Hepatocyte (in vitro differentiated cells): ENCODE measurements at regions not wholly inside any gene's neighbourhood (a gene's known extent, or its start where the extent isn't known, plus 50 kb on each side); places are given as distances from the start of the nearest gene placed in this dataset.
"Not testable (repeated sequence)": the region's sequence is repeated elsewhere in the genome, so short reads cannot be mapped to it uniquely, and the experiment has no call there.

ENCODE experiments used
- DNase-seq: peaks from one replicate; pipeline ENCODE4 v3.0.0-alpha.2; 2016; ENCODE audit warnings: low spot score
- H2AFZ ChIP-seq: fragments of 200-600 bp; sonication (generic); 2 replicates; pipeline ENCODE4 v1.6.0; 2016; ENCODE audit warnings: antibody characterized with exemption, mild to moderate bottlenecking
- H3K27ac ChIP-seq: fragments of 200-600 bp; sonication (generic); 2 replicates; pipeline ENCODE4 v1.5.1; 2016; ENCODE audit warnings: mild to moderate bottlenecking
- H3K27me3 ChIP-seq: fragments of 200-600 bp; sonication (generic); 2 replicates; pipeline ENCODE4 v1.6.1; 2016
- H3K36me3 ChIP-seq: fragments of 200-600 bp; sonication (generic); replicated peaks from 2 replicates; pipeline ENCODE4 v1.5.1; 2016; ENCODE audit warnings: low read depth; ENCODE audit not compliant: insufficient read depth
- H3K4me1 ChIP-seq: fragments of 200-600 bp; sonication (generic); 2 replicates; pipeline ENCODE4 v1.5.1; 2016; ENCODE audit warnings: mild to moderate bottlenecking, moderate library complexity; ENCODE audit not compliant: insufficient read depth
- H3K4me2 ChIP-seq: fragments of 200-600 bp; sonication (generic); 2 replicates; pipeline ENCODE4 v1.6.0; 2016
- H3K4me3 ChIP-seq: fragments of 200-600 bp; sonication (generic); 2 replicates; pipeline ENCODE4 v1.5.1; 2016; ENCODE audit warnings: mild to moderate bottlenecking
- H3K79me2 ChIP-seq: fragments of 200-600 bp; sonication (generic); 2 replicates; pipeline ENCODE4 v1.6.0; 2017; ENCODE audit warnings: mild to moderate bottlenecking
- H3K9me2 ChIP-seq: fragments of 200-600 bp; sonication (generic); replicated peaks from 2 replicates; pipeline ENCODE4 v1.6.0; 2017; ENCODE audit warnings: mild to moderate bottlenecking; ENCODE audit not compliant: insufficient read depth
- H3K9me3 ChIP-seq: fragments of 200-600 bp; sonication (generic); 2 replicates; pipeline ENCODE4 v1.5.1; 2016; ENCODE audit warnings: low read depth, mild to moderate bottlenecking
- H4K20me1 ChIP-seq: fragments of 200-600 bp; sonication (generic); 2 replicates; pipeline ENCODE4 v1.6.0; 2016; ENCODE audit warnings: mild to moderate bottlenecking; ENCODE audit not compliant: insufficient read depth, poor library complexity, severe bottlenecking
- EZH2 ChIP-seq: fragments of 200-600 bp; sonication (generic); IDR thresholded peaks from 2 replicates; pipeline ENCODE4 v1.6.1; 2016; ENCODE audit warnings: antibody characterized with exemption, mild to moderate bottlenecking, borderline replicate concordance
- EZH2phosphoT487 ChIP-seq: fragments of 200-600 bp; sonication (generic); IDR thresholded peaks from one replicate; pipeline ENCODE4 v1.6.1; 2018; ENCODE audit warnings: antibody characterized with exemption, mild to moderate bottlenecking, low read depth, moderate library complexity; ENCODE audit not compliant: unreplicated experiment, severe bottlenecking
- WGBS: methylation state at CpG from one replicate; pipeline ENCODE4 v1.1.6; 2016; ENCODE audit warnings: low lambda C conversion rate; ENCODE audit errors: missing lambda C conversion rate; 5-methylcytosine and 5-hydroxymethylcytosine counted together
- TF ChIP-seq, protein P1 (sequence below): fragments of 200-600 bp; sonication (generic); IDR thresholded peaks from 2 replicates; pipeline ENCODE4 v1.5.1; 2016; ENCODE audit warnings: antibody characterized with exemption, mild to moderate bottlenecking; ENCODE audit not compliant: poor library complexity

DNA sequence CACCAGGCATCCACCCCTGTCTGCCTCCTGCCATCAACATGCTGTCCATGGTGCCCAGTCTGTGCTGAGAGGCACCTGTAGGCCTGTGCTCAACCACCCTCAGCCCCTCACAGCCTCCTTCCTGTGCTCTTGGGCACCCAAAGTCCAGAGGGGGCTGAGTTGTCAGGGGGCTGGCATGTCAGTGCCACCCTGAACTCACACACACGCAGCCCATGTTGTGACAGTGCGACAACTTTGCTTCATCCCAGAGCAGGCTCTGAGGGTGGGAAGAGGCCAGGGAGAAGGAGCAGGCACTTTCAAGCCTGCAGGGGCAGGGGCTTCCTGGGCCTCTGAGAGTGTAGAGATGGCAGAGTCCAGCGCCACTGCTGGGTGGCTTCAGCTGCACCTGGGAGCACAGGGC, 491.0 kb downstream of the TMEM135 start:
- Histone ChIP-seq H2AFZ (no peak overlapping the region), H3K9me3 (no peaks in the 10 kb centered on the region), H3K4me1 (no peaks in the 10 kb centered on the region), H3K4me3 (no peak overlapping the region), H3K27ac (no peak overlapping the region), H3K27me3 (no peaks in the 10 kb centered on the region), H3K4me2 (no peak overlapping the region), H3K79me2 (no peaks in the 10 kb centered on the region), H4K20me1 (no peaks in the 10 kb centered on the region), H3K36me3 (no peaks in the 10 kb centered on the region), H3K9me2 (no peaks in the 10 kb centered on the region)
- TF ChIP-seq EZH2phosphoT487 (no peak), EZH2 (no peak)
- TF ChIP-seq, protein P1, sequence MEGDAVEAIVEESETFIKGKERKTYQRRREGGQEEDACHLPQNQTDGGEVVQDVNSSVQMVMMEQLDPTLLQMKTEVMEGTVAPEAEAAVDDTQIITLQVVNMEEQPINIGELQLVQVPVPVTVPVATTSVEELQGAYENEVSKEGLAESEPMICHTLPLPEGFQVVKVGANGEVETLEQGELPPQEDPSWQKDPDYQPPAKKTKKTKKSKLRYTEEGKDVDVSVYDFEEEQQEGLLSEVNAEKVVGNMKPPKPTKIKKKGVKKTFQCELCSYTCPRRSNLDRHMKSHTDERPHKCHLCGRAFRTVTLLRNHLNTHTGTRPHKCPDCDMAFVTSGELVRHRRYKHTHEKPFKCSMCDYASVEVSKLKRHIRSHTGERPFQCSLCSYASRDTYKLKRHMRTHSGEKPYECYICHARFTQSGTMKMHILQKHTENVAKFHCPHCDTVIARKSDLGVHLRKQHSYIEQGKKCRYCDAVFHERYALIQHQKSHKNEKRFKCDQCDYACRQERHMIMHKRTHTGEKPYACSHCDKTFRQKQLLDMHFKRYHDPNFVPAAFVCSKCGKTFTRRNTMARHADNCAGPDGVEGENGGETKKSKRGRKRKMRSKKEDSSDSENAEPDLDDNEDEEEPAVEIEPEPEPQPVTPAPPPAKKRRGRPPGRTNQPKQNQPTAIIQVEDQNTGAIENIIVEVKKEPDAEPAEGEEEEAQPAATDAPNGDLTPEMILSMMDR, result no peak
- no peak for DNase-seq
- WGBS, result 91% methylated on average over 3 of the region's 3 CpGs

DNA sequence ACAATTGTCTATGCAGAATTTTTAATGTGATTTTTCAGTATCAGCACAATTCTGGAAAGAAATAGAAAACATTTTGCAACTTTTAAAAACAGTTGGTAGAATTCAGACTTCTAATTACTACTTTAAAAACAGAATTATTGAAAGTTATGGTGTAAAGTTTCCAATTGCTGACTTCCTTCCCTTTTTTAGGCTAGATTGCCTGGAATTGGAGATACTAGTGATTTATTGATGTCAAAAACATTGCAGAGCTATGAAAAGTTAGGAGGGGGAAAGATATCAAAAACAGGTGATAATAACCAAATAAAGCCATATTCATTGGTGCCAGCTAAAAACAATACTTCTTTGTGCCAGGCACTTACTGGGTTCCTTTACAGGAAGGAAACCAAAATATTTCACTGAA, 485.5 kb downstream of the TMEM135 start:
- no peaks in the 10 kb centered on the region for H4K20me1 ChIP-seq
- H3K27me3 ChIP-seq, result no peaks in the 10 kb centered on the region
- no peak overlapping the region for H3K27ac ChIP-seq
- no peaks in the 10 kb centered on the region for H3K9me2 ChIP-seq
- H3K36me3 ChIP-seq, result no peaks in the 10 kb centered on the region
- H3K79me2 ChIP-seq, result no peaks in the 10 kb centered on the region
- H3K4me1 ChIP-seq, result no peaks in the 10 kb centered on the region
- H3K4me2 ChIP-seq, result no peak overlapping the region
- no peaks in the 10 kb centered on the region for H3K9me3 ChIP-seq
- no peak overlapping the region for H2AFZ ChIP-seq
- TF ChIP-seq EZH2, result no peak
- TF ChIP-seq EZH2phosphoT487, result no peak
- TF ChIP-seq, protein P1, result no peak
- no peak overlapping the region for H3K4me3 ChIP-seq
- DNase-seq, result no peak

DNA sequence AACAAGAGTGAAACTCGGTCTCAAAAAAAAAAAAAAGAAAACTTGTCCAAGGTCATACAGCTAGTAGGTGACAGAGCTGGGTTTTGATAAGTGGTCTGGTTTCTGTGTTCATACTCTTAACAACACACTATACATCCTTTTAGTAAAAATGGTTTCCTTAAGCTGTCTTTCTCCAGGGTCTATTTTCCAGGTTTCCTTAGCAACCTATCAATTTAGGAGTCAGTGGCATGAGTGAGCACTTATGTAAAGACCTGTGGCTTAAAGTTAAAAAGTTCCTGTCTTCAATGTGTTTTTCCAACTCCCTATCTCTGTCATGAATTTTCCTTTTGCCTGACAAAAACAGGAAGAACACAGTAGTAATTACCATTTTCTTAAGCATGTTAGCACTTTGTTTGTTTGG, 480.5 kb downstream of the TMEM135 start:
- Histone ChIP-seq H3K4me3 (no peak overlapping the region), H3K27me3 (no peaks in the 10 kb centered on the region), H3K4me2 (no peak overlapping the region), H3K4me1 (no peaks in the 10 kb centered on the region), H3K9me2 (no peaks in the 10 kb centered on the region), H2AFZ (no peak overlapping the region), H3K36me3 (no peaks in the 10 kb centered on the region), H4K20me1 (no peaks in the 10 kb centered on the region), H3K27ac (no peak overlapping the region), H3K79me2 (no peaks in the 10 kb centered on the region), H3K9me3 (no peaks in the 10 kb centered on the region)
- DNase-seq, result no peak
- WGBS, result 88% methylated on average over 1 of the region's 1 CpG
- no peak for TF ChIP-seq EZH2
- TF ChIP-seq, protein P1, result no peak
- no peak for TF ChIP-seq EZH2phosphoT487

DNA sequence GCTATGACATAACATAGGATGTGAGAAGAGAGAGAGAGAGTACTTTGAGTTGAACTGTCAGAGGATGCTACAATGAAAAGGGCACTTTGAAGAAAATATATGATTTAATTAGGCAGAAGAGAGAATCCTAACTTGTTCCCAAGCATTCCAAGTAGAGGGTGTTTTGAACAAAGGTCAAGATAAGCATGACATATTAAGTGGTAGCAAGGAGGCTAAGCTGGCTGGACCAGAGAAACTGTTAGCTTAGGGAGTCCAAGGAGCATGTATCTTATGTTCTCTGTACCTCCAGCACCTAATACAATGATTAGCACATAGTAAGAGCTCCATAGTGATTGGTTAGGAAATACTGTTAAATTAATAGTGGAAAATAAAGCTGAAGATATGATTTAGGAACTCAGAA, 479.6 kb downstream of the TMEM135 start:
- TF ChIP-seq, protein P1, result no peak
- TF ChIP-seq EZH2phosphoT487 (no peak), EZH2 (no peak)
- H3K9me3 ChIP-seq, result no peaks in the 10 kb centered on the region
- H3K4me2 ChIP-seq, result no peak overlapping the region
- H4K20me1 ChIP-seq, result no peaks in the 10 kb centered on the region
- no peaks in the 10 kb centered on the region for H3K36me3 ChIP-seq
- no peaks in the 10 kb centered on the region for H3K27me3 ChIP-seq
- H3K27ac ChIP-seq, result no peak overlapping the region
- no peak for DNase-seq
- no peak overlapping the region for H3K4me3 ChIP-seq
- H2AFZ ChIP-seq, result no peak overlapping the region
- H3K79me2 ChIP-seq, result no peaks in the 10 kb centered on the region
- no peaks in the 10 kb centered on the region for H3K4me1 ChIP-seq
- no peaks in the 10 kb centered on the region for H3K9me2 ChIP-seq

DNA sequence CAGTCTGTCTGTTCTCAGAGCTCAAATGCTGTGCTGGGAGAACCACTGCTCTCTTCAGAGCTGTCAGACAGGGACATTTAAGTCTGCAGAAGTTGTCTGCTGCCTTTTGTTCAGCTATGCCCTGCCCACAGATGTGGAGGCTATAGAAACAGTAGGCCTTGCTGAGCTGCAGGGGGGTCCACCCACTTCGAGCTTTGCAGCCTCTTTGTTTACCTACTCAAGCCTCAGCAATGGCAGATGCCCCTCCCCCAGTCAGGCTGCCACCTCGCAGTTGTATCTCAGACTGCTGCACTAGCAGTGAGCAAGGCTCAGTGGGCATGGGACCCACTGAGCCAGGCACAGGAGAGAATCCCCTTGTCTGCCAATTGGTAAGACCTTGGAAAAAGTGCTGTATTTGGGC, 470.0 kb downstream of the TMEM135 start:
- WGBS, result 36% methylated on average over 2 of the region's 2 CpGs
- not testable (repeated sequence) for H3K27me3 ChIP-seq, DNase-seq, H3K79me2 ChIP-seq, H3K9me2 ChIP-seq, H3K4me2 ChIP-seq, H3K36me3 ChIP-seq, H3K9me3 ChIP-seq, H3K4me1 ChIP-seq, H3K27ac ChIP-seq, H2AFZ ChIP-seq, H4K20me1 ChIP-seq, H3K4me3 ChIP-seq

DNA sequence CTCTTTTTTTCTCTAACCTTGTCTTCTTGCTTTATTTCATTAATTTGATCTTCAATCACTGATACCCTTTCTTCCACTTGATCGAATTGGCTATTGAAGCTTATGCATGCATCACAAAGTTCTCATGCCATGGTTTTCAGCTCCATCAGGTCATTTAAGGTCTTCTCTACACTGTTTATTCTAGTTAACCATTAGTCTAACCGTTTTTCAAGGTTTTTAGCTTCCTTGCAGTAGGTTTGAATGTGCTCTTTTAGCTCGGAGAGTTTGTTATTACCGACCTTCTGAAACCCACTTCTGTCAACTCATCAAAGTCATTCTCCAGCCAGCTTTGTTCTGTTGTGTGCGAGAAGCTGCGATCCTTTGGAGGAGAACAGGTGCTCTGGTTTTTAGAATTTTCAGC, 469.2 kb downstream of the TMEM135 start:
- H3K9me3 ChIP-seq, H3K4me2 ChIP-seq, H3K27ac ChIP-seq, H3K27me3 ChIP-seq, H3K36me3 ChIP-seq, H4K20me1 ChIP-seq, H2AFZ ChIP-seq, DNase-seq, H3K9me2 ChIP-seq, H3K4me3 ChIP-seq, H3K79me2 ChIP-seq, H3K4me1 ChIP-seq: not testable (repeated sequence)
- WGBS, result 85% methylated on average over 6 of the region's 6 CpGs
